ENCODE measurements at regions not wholly inside any gene's neighbourhood (a gene's known extent, or its start where the extent isn't known, plus 50 kb on each side); places are given as distances from the start of the nearest gene placed in this dataset.

GRCh38 chr6:14930366-14930989 is 315.4 kb upstream of the JARID2 start:
- Histone ChIP-seq H4K20me1 (ENCODE audit: insufficient read depth) (no peaks in the 10 kb centered on the region), H3K9ac (no peak overlapping the region), H2AFZ (no peak overlapping the region), H3K79me2 (ENCODE audit: insufficient read depth) (no peaks in the 10 kb centered on the region), H3K4me2 (ENCODE audit: unreplicated experiment) (no peak overlapping the region), H3K9me3 (ENCODE audit: low read depth) (no peaks in the 10 kb centered on the region), H3K9me2 (ENCODE audit: insufficient read depth) (no peaks in the 10 kb centered on the region), H3F3A (ENCODE audit: insufficient read depth) (peaks cover 7% of the 10 kb centered on the region; the same call in 1 of the 2 replicates), H3K36me3 (ENCODE audit: low read depth) (no peaks in the 10 kb centered on the region), H3K27ac (no peak overlapping the region), H3K4me3 (no peak overlapping the region), H3K27me3 (replicated peaks; ENCODE audit: insufficient read depth) (no peaks in the 10 kb centered on the region), H3K4me1 (ENCODE audit: insufficient read depth) (peaks cover 5% of the 10 kb centered on the region)
- WGBS, 2 experiments (ENCODE audit: low coverage in 1 of 2, low lambda C conversion rate in 2 of 2, missing lambda C conversion rate in 2 of 2): 91 to 100% methylated on average over 2 of the region's 2 CpGs
- in situ Hi-C loops (cut with MboI): no loop called here
- TF ChIP-seq EZH2 (IDR thresholded peaks at IDR 0.05; ENCODE audit: insufficient read depth, poor library complexity, severe bottlenecking): no peak
- no peak for TF ChIP-seq EZH2phosphoT487 (IDR thresholded peaks at IDR 0.05; ENCODE audit: insufficient read depth, low read depth)
- DNase-seq: no peak

GRCh38 chr6:14932485-14933182 is 313.2 kb upstream of the JARID2 start:
- no peaks in the 10 kb centered on the region for H3K79me2 ChIP-seq (ENCODE audit: insufficient read depth)
- in situ Hi-C loops (cut with MboI): no loop called here
- H3K9me2 ChIP-seq (ENCODE audit: insufficient read depth): no peaks in the 10 kb centered on the region
- no peaks in the 10 kb centered on the region for H4K20me1 ChIP-seq (ENCODE audit: insufficient read depth)
- no peak overlapping the region for H3K27ac ChIP-seq
- H3K4me3 ChIP-seq: no peak overlapping the region
- H3K36me3 ChIP-seq (ENCODE audit: low read depth): no peaks in the 10 kb centered on the region
- H3K4me2 ChIP-seq (ENCODE audit: unreplicated experiment): no peak overlapping the region
- H2AFZ ChIP-seq: no peak overlapping the region
- TF ChIP-seq EZH2phosphoT487 (IDR thresholded peaks at IDR 0.05; ENCODE audit: insufficient read depth, low read depth) (no peak), EZH2 (IDR thresholded peaks at IDR 0.05; ENCODE audit: insufficient read depth, poor library complexity, severe bottlenecking) (no peak)
- 80 to 81% methylated on average over 8 of the region's 8 CpGs for WGBS, 2 experiments (ENCODE audit: low coverage in 1 of 2, low lambda C conversion rate in 2 of 2, missing lambda C conversion rate in 2 of 2)
- no peaks in the 10 kb centered on the region for H3K4me1 ChIP-seq (ENCODE audit: insufficient read depth)
- H3F3A ChIP-seq (ENCODE audit: insufficient read depth): no peaks in the 10 kb centered on the region
- no peaks in the 10 kb centered on the region for H3K27me3 ChIP-seq (replicated peaks; ENCODE audit: insufficient read depth)
- no peak for DNase-seq
- no peaks in the 10 kb centered on the region for H3K9me3 ChIP-seq (ENCODE audit: low read depth)
- H3K9ac ChIP-seq: no peak overlapping the region

GRCh38 chr6:14933183-14933544 is 312.7 kb upstream of the JARID2 start:
- no peak for DNase-seq
- H2AFZ ChIP-seq: no peak overlapping the region

GRCh38 chr6:14934013-14934412 is 311.9 kb upstream of the JARID2 start:
- in situ Hi-C loops (cut with MboI): no loop called here
- no peak for TF ChIP-seq EZH2phosphoT487 (IDR thresholded peaks at IDR 0.05; ENCODE audit: insufficient read depth, low read depth)
- no peak for TF ChIP-seq EZH2 (IDR thresholded peaks at IDR 0.05; ENCODE audit: insufficient read depth, poor library complexity, severe bottlenecking)
- H3K9ac ChIP-seq: no peak overlapping the region
- no peak overlapping the region for H3K4me2 ChIP-seq (ENCODE audit: unreplicated experiment)
- no peaks in the 10 kb centered on the region for H3K79me2 ChIP-seq (ENCODE audit: insufficient read depth)
- H4K20me1 ChIP-seq (ENCODE audit: insufficient read depth): no peaks in the 10 kb centered on the region
- H3K4me1 ChIP-seq (ENCODE audit: insufficient read depth): no peaks in the 10 kb centered on the region
- no peaks in the 10 kb centered on the region for H3K9me3 ChIP-seq (ENCODE audit: low read depth)
- H3K27ac ChIP-seq: no peak overlapping the region
- no peak overlapping the region for H2AFZ ChIP-seq
- no peaks in the 10 kb centered on the region for H3K9me2 ChIP-seq (ENCODE audit: insufficient read depth)
- H3K4me3 ChIP-seq: no peak overlapping the region
- DNase-seq: no peak
- H3K36me3 ChIP-seq (ENCODE audit: low read depth): no peaks in the 10 kb centered on the region
- WGBS, 2 experiments (ENCODE audit: low coverage in 1 of 2, low lambda C conversion rate in 2 of 2, missing lambda C conversion rate in 2 of 2): 100% methylated on average over 1 of the region's 1 CpG
- H3K27me3 ChIP-seq (replicated peaks; ENCODE audit: insufficient read depth): no peaks in the 10 kb centered on the region
- H3F3A ChIP-seq (ENCODE audit: insufficient read depth): no peaks in the 10 kb centered on the region

More at GRCh38 chr6:14933183-14933544, 312.7 kb upstream of the JARID2 start:
- in situ Hi-C loops (cut with MboI): no loop called here
- Histone ChIP-seq H3K9me2 (ENCODE audit: insufficient read depth) (no peaks in the 10 kb centered on the region), H3K27ac (no peak overlapping the region), H3K36me3 (ENCODE audit: low read depth) (no peaks in the 10 kb centered on the region), H3K4me2 (ENCODE audit: unreplicated experiment) (no peak overlapping the region), H3K4me1 (ENCODE audit: insufficient read depth) (no peaks in the 10 kb centered on the region), H3F3A (ENCODE audit: insufficient read depth) (no peaks in the 10 kb centered on the region), H3K79me2 (ENCODE audit: insufficient read depth) (no peaks in the 10 kb centered on the region), H4K20me1 (ENCODE audit: insufficient read depth) (no peaks in the 10 kb centered on the region), H3K27me3 (replicated peaks; ENCODE audit: insufficient read depth) (no peaks in the 10 kb centered on the region), H3K9me3 (ENCODE audit: low read depth) (no peaks in the 10 kb centered on the region), H3K4me3 (no peak overlapping the region), H3K9ac (no peak overlapping the region)
- 81 to 82% methylated on average over 4 of the region's 4 CpGs for WGBS, 2 experiments (ENCODE audit: low coverage in 1 of 2, low lambda C conversion rate in 2 of 2, missing lambda C conversion rate in 2 of 2)
- TF ChIP-seq EZH2 (IDR thresholded peaks at IDR 0.05; ENCODE audit: insufficient read depth, poor library complexity, severe bottlenecking) (no peak), EZH2phosphoT487 (IDR thresholded peaks at IDR 0.05; ENCODE audit: insufficient read depth, low read depth) (no peak)

Data from GM23248 (cell line).